ENCODE measurements at regions not wholly inside any gene's neighbourhood (a gene's known extent, or its start where the extent isn't known, plus 50 kb on each side); places are given as distances from the start of the nearest gene placed in this dataset.
"Not testable (repeated sequence)": the region's sequence is repeated elsewhere in the genome, so short reads cannot be mapped to it uniquely, and the experiment has no call there.

- DNase-seq (ENCODE audit: low spot score); in situ Hi-C loops (cut with HindIII; ENCODE audit: low sequenced_read_pairs): not testable (repeated sequence)
Measured at GRCh38 chr7:110514975-110515551, 575.9 kb upstream of the LRRN3 start.

GRCh38 chr7:110519851-110520250, 571.1 kb upstream of the LRRN3 start:
- DNase-seq (ENCODE audit: low spot score): no peak
- in situ Hi-C loops (cut with HindIII; ENCODE audit: low sequenced_read_pairs): no loop called here

GRCh38 chr7:110521357-110521911, 569.5 kb upstream of the LRRN3 start:
- in situ Hi-C loops (cut with HindIII; ENCODE audit: low sequenced_read_pairs): no loop called here
- DNase-seq (ENCODE audit: low spot score): peak; percentile 73

GRCh38 chr7:110522061-110522760, 568.7 kb upstream of the LRRN3 start:
- peak; percentile 72 for DNase-seq (ENCODE audit: low spot score)

GRCh38 chr7:110522761-110523200, 568.1 kb upstream of the LRRN3 start:
- in situ Hi-C loops (cut with HindIII; ENCODE audit: low sequenced_read_pairs): no loop called here
- no peak for DNase-seq (ENCODE audit: low spot score)

More at GRCh38 chr7:110522061-110522760, 568.7 kb upstream of the LRRN3 start:
- in situ Hi-C loops (cut with HindIII; ENCODE audit: low sequenced_read_pairs): no loop called here

GRCh38 chr7:110529175-110529574, 561.8 kb upstream of the LRRN3 start:
- in situ Hi-C loops (cut with HindIII; ENCODE audit: low sequenced_read_pairs): no loop called here

GRCh38 chr7:110531186-110531585, 559.7 kb upstream of the LRRN3 start:
- no peak for DNase-seq (ENCODE audit: low spot score)
- in situ Hi-C loops (cut with HindIII; ENCODE audit: low sequenced_read_pairs): no loop called here

More at GRCh38 chr7:110529175-110529574, 561.8 kb upstream of the LRRN3 start:
- DNase-seq (ENCODE audit: low spot score): no peak

- DNase-seq (ENCODE audit: low spot score): peak; percentile 13
- in situ Hi-C loops (cut with HindIII; ENCODE audit: low sequenced_read_pairs): no loop called here
Measured at GRCh38 chr7:110534241-110534931, 556.5 kb upstream of the LRRN3 start.

- in situ Hi-C loops (cut with HindIII; ENCODE audit: low sequenced_read_pairs): no loop called here
- no peak for DNase-seq (ENCODE audit: low spot score)
Measured at GRCh38 chr7:110539216-110539615, 551.7 kb upstream of the LRRN3 start.

GRCh38 chr7:110541962-110542361, 549.0 kb upstream of the LRRN3 start:
- in situ Hi-C loops (cut with HindIII; ENCODE audit: low sequenced_read_pairs): no loop called here

GRCh38 chr7:110544194-110544593, 546.7 kb upstream of the LRRN3 start:
- DNase-seq (ENCODE audit: low spot score): no peak
- in situ Hi-C loops (cut with HindIII; ENCODE audit: low sequenced_read_pairs): no loop called here

More at GRCh38 chr7:110541962-110542361, 549.0 kb upstream of the LRRN3 start:
- DNase-seq (ENCODE audit: low spot score): no peak

GRCh38 chr7:110548372-110548771, 542.6 kb upstream of the LRRN3 start:
- in situ Hi-C loops (cut with HindIII; ENCODE audit: low sequenced_read_pairs): no loop called here
- DNase-seq (ENCODE audit: low spot score): no peak

- in situ Hi-C loops (cut with HindIII; ENCODE audit: low sequenced_read_pairs): no loop called here
- no peak for DNase-seq (ENCODE audit: low spot score)
Measured at GRCh38 chr7:110557136-110557535, 533.8 kb upstream of the LRRN3 start.

- in situ Hi-C loops (cut with HindIII; ENCODE audit: low sequenced_read_pairs); DNase-seq (ENCODE audit: low spot score): not testable (repeated sequence)
Measured at GRCh38 chr7:110563286-110563685, 527.6 kb upstream of the LRRN3 start.

- no peak for DNase-seq (ENCODE audit: low spot score)
- in situ Hi-C loops (cut with HindIII; ENCODE audit: low sequenced_read_pairs): no loop called here
Measured at GRCh38 chr7:110564246-110564645, 526.7 kb upstream of the LRRN3 start.

GRCh38 chr7:110568388-110568787, 522.5 kb upstream of the LRRN3 start:
- no peak for DNase-seq (ENCODE audit: low spot score)
- in situ Hi-C loops (cut with HindIII; ENCODE audit: low sequenced_read_pairs): no loop called here

- in situ Hi-C loops (cut with HindIII; ENCODE audit: low sequenced_read_pairs): no loop called here
Measured at GRCh38 chr7:110568932-110569331, 522.0 kb upstream of the LRRN3 start.

GRCh38 chr7:110569486-110570205, 521.3 kb upstream of the LRRN3 start:
- in situ Hi-C loops (cut with HindIII; ENCODE audit: low sequenced_read_pairs): no loop called here
- no peak for DNase-seq (ENCODE audit: low spot score)

More at GRCh38 chr7:110568932-110569331, 522.0 kb upstream of the LRRN3 start:
- DNase-seq (ENCODE audit: low spot score): no peak

GRCh38 chr7:110573862-110574528, 516.9 kb upstream of the LRRN3 start:
- in situ Hi-C loops (cut with HindIII; ENCODE audit: low sequenced_read_pairs): no loop called here
- DNase-seq (ENCODE audit: low spot score): no peak

Data from G401 (cell line).